Stimulated activated naive CD8-positive, alpha-beta T cell treated with anti-CD3 and anti-CD28 coated beads, Interleukin-15, Interleukin-2, amounts not matched to agents 100 U/mL and 50 U/mL, for 24 hours (primary cell): ENCODE measurements at regions not wholly inside any gene's neighbourhood (a gene's known extent, or its start where the extent isn't known, plus 50 kb on each side); places are given as distances from the start of the nearest gene placed in this dataset.

Experiments used
- ATAC-seq: fragments of 150-1000 bp; cut with Tn5 transposase; one replicate; pipeline ENCODE4 v1.10.0; 2021
- DNase-seq: peaks from one replicate; pipeline ENCODE4 v3.0.0; 2021

DNA sequence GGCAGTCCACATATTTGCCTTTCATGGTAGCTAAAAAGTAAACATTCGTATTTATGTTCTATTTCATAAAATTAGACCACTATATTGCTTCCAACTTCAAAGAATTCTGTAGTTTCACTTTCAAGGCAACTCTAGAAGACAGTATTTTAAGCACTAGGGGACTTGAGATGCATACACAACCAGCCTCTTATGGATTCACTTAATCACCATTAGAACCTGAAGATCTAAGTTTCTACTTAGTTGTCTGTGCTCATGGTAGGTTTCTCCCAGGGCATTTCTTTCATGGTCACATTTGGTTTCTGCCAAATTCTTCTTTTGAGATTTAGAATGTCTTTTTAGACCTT, 209.9 kb upstream of the HCCS start:
- no peak for ATAC-seq
- no peak for DNase-seq

DNA sequence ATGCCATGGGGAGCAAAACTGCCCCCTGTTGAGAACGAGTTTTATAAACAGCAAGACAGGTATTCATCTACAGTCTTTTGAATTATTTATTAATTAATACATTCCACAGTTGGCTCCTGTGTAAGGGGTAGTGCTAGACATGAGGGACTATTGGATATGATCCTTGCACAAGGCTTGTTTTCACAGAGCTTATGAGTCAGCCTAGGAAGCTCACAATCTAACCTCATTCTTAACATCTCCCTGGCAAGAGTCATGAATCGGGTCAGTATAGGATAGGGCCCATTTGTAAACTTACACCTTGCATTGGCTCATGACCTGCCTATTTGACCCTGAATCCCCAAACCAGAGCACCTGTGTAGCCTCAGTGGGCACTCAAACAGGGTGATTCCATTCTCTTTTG, 209.1 kb upstream of the HCCS start:
- DNase-seq (no peak), ATAC-seq (no peak)

DNA sequence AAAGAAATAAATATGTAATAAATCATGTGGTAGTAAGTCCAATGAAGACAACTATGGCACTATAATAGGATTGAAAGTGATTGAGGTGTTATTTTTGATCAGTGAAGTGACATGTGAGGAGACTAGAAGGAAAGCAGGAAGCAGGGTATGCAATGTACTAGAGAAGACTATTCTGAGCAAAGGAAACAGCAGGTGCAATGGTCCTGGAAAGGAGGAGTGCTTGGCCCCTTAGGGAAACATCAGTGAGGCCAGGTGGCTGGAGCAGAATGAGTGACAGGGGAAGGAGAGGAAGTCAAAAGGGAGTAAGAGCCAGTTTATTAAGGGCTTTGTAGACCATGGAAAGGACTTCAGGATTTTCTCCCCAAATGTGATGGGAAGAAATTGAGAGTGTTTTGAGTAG, 207.6 kb upstream of the HCCS start:
- ATAC-seq (no peak), DNase-seq (no peak)

DNA sequence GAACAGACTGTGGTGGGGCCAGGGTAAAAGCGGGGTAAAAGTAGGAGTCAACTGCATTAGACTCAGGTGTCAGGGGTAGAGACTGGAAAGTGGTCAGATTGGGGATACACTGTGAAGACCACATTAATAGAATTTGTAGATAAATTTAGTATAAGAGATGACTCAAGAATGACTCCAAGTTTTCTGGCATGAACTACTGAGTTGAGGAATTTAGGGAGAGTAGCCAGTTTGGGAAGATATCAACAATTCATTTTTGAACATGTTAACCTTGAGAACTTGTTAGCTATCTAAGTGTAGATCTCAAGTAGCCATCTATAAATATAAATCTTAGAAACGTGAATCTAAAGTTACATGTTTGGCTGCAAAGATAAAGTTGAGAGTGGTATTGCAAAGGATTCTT, 206.9 kb upstream of the HCCS start:
- ATAC-seq (no peak), DNase-seq (no peak)

DNA sequence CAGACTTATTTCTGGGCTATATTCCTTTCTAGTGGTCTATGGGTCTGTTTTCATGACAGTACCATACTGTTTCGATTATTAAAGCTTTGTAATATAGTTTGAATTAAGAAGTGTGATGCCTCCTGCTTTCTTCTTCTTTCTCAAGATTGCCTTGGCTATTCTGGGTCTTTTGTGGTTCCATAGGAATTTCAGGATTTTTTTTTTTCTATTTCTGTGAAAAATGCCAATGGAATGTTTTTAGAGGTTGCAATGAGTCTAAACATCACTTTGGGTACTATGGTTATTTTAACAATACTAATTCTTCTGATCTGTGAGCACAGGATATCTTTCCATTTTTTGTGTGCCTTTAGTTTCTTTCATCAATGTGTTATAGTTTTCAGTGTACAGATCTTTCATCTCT, 204.3 kb upstream of the HCCS start:
- DNase-seq = no peak
- no peak for ATAC-seq

DNA sequence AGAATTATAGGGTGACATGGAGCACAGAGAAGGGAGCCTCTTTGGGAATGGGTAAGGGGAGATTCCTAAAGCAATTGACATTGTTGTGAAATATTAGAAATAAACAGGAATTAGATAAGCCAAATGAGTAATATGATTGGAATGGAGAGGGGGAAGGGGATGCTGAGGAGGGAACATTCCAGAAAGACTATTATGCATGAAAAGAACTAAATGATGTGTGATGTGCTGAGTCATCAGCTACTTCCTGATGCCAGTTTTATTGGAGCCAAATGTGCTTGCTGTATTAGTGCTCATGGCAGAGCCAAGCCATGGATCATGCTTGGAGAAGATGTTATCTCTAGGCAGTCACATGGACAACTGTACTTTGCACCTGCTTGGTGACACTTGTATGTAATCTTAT, 189.0 kb upstream of the HCCS start:
- ATAC-seq (no peak), DNase-seq (no peak)

DNA sequence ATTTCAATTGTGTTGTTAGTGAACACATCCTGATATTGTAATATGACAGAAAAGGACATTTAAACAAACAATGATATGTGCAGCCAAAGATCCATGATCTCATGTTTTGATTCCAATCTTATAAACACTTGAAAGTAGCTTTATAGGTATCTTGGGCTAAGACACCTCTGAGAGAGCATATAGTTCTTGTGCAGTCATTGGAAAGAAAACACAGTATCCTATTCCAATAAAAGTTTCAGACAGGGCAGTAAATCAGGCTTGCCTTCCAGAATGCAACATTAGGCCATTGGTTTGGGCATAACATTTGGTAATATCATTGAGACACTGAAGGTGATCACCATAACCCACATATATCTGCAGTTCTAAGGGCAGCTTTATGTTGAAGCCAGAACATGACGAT, 188.3 kb upstream of the HCCS start:
- ATAC-seq = no peak

DNA sequence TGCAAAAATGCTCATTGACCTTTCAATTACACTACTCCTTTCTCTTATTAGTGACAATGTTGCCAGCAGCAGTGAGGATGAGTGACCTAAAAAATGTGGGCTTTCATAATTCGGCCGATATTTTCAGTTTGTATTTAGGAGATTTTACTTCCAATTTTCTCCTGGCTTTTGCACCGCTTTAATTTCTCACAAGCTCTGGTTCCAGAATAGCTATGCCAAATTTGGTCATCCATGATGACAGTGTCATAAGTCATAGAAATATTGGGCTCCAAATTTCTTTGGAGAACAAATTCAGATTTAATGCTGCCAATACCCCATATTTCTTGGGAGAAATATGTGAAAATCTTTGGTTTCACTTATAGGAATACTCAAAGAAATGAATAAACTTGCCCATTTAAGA, 187.7 kb upstream of the HCCS start:
- DNase-seq (no peak), ATAC-seq (no peak)

More for the DNA sequence above, 188.3 kb upstream of the HCCS start:
- DNase-seq = no peak

DNA sequence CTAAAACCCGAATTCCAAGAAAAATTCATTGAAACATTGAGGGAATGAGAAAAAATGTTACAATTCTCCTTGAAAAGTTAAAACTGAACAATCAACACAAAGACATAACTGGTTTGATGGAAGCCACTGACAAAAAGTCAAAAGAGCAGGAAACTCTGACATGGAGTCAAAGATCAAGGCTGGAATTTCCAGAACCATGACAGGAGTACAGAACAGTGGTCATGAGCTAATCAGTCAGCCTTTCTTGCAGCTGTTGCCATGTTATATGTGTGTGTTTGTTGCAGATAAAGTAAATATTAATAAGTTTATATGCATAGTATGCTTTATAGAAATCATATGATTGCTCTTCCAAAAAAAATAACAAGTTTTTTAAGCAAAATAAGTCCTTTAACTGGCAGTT, 184.7 kb upstream of the HCCS start:
- ATAC-seq (no peak), DNase-seq (no peak)

DNA sequence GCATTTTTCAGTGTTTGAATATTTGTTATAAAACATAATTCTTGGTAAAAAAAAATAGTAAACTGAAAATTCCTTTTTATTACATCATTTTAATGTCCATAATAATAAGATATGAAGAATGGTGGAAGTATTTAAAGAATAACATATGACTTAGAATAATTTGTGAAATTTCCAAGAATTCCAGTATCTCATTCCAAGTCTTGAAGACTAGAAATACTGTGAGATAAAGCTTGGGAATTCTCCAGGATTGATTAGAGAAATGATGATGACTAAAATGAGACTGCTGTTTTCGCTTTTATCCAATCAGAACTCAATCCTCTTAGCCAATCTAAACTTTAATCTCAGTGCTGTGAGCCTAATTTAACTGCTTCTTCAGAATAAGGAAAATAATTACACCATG, 184.2 kb upstream of the HCCS start:
- DNase-seq (no peak), ATAC-seq (no peak)

DNA sequence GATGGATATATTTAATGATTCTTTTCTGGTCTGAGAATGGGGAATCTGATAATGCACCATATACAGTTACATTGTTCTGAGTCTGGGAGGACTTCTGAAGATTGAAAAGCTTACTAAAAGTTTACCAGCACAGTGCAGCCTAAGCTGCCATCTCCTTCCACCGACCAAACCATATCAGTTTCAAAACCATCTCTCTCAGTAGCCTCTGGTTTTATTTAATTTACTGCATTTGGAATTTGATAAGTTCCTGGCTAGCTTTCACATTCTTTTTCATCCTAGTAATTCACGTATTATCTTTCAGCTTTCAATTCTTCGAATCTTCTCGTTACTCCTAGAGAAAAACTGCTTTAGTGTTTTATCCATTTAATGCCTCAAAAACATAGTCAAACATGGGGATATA, 181.4 kb upstream of the HCCS start:
- ATAC-seq (no peak), DNase-seq (no peak)

DNA sequence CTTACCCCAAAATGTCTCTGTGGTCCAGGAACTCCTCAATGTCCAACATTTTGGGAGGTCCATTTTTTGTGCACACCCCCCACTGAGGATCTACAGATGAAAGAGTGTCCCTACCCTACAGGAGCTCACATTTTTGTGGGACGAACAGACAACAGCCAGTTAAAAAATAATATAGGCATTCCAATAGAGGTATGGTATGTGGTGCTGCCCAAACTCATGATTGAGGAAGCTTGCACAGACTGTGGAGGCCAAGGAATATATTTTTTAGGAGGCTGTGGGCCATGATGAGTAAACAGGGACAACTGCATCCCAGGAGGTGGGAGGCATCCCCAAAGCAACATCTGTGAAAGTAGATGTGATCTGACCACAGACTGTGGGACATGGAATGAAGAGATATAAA, 181.0 kb upstream of the HCCS start:
- ATAC-seq (no peak), DNase-seq (no peak)

DNA sequence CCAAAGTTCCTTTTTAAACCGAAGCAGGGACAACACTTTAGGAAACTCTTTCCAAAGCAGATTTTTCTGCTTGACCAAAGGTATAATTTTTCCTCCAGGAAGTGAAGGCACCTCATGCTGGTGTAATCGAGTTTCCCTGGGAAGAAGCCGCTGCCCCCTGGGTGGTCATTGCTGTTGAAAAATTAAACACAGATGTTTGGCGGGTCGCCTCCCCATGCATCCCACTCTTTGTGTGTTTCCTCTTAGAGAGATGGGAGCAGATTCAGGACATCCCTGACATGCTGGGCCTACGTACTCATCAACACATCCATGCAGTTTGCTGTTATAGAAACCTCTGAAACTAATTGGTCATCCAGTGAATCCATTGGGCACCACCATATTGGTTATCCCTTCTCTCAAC, 179.2 kb upstream of the HCCS start:
- ATAC-seq = no peak
- DNase-seq = no peak

DNA sequence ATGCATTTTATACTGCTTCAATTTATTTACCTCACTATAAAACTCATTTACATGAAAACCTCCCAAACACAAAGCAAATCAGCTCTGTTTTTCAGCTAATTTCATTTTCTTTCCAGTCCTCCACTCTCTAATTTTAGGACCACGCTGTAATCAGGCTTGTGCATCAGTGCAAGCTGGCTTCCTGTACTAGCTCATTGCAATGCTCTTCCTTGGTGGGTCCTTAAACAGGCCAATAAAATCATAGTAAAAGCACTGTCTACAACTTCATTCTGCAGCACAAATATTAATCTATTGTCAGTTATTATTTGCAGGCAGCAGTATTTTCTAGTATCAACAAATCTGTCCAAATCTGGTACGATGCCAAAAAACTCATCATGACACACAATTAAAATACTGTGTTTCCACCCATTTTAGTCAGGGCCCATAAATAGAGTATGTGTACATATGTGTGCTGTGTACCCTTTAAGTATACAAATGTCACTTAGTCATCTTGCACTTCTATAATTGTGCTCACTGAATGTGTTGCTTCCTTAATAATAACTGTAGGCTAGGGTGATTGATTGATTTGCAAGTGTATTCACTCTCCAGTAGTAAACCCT, 178.2 kb upstream of the HCCS start:
- no peak for DNase-seq
- ATAC-seq = no peak

DNA sequence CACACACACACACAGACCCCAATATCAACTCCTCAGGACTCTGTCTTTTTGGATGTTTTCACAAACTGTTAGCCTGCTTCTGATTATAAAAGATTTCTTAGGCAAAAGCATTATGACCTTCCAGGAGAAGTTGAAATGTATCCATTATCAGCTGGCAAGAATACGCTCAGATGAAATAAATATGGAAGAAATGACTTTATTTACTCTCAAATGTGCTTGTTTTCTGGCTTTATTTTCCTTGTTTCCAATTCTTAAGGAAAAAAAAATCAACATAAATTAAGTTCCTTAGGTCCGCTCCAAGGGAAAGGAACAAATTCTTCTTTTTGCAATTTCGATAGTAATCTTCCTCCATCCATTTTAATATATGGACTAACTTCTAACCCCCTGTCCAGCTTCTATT, 175.6 kb upstream of the HCCS start:
- ATAC-seq (no peak), DNase-seq (no peak)

DNA sequence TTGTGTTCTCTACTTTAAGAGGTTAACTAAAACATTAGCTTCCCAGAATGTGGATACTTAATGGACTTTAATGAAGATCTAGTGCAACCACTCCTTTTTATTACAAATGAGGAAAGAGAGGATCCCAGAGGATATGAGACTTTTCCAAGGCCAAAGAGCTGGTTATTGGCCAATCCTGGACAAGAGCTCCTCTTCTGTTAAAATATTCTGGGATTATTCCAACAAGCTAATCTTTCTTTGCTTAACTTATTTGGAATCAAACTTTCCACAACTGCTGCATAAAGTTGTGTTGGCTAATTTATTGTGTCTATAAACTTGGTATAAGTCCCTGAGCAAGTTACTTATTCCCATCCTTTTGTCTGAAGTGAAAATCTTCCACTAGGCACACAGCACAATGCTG, 174.2 kb upstream of the HCCS start:
- ATAC-seq = no peak

DNA sequence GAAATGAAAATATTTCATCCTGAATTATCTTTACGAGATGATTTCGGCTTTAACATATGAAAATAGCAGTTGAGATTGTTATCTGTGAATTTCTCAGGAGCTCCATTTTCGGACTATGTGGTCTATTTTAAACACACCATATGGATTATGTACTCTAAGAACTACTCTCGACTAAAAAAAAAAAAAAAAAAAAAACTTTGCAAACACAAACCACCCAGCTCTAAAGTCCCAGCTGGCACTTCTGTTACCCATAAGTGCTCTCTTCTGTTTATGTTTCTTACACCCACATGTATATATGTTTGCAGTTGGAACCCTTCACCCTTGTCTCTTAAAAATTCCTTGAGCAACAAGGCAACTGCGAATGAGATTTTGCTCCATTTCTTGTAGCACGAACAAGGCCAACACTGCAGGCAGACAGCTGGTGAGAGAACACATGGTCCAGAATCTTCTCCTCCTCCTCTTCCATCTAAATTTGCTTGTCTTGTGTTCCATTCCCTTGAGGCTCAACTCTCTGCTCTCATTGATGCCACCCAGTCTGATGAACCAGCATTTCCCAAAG, 172.7 kb upstream of the HCCS start:
- DNase-seq (no peak), ATAC-seq (no peak)

More for the DNA sequence above, 174.2 kb upstream of the HCCS start:
- DNase-seq = no peak

DNA sequence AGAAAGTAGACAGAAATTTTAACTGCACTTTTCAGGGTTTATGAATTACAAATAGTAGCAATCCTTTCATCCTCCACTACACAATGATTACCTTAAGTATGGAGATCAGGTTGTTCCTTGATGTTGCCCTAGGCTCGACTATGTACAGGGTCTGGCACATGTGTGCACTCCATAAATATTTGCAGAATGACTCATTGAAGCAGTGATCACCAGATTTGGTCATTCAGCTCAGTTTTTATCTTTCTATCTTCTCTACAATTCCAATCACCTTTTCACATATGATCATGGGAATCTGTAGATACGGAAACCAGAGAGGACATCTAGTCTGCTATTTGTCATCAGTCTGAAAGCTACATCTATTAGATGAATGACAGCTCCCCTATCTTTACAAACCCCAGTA, 171.7 kb upstream of the HCCS start:
- ATAC-seq = no peak
- DNase-seq = no peak

DNA sequence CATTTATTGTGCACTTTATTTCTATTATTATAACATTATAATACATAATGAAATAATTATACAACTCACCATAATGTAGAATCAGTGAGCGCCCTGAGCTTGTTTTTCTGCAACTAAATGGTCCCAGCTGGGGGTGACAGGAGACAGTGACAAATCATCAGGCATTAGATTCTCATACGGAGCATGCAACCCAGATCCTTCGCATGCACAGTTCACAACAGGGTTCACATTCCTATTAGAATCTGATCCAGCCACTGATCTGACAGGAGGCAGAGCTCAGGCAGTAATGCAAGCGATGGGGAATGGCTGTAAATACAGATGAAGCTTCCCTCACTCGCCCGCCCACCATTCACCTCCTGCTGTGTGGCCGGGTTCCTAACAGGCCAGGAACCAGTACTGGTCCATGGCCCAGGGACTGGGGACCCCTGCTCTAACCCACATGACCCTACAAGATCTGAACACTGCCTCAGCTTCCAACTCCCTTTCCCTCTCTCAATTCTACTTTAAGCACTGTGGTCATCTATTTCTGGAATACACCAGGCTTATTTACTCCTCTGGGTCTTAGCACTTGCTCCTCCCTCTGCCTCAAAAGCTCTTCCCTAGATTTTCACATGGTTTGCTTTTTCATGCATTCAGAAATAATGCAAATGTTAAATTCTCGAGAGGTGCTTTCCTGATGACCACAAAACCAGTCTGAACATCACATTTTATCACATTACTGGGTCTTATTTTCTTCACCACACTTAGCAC, 166.8 kb upstream of the HCCS start:
- ATAC-seq (no peak), DNase-seq (no peak)

DNA sequence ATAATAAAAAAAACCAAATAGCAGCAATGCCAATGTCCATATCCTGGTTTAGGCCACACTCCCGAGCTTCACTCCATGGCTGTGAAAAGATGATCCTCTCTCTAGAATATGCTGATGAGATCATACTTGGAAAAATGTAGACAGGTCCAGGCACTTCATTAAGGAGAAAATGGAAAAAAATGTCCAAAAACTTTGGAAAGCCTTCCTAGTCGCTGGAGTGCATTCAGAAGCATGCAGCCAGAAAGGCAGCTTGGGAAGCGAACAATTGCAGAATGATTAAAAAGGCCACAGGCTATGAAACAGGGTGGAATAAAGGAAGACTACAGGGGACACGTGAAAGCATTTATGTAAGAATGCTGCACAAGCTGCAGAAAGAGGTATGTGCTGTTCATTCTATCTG, 165.6 kb upstream of the HCCS start:
- DNase-seq (no peak), ATAC-seq (no peak)

DNA sequence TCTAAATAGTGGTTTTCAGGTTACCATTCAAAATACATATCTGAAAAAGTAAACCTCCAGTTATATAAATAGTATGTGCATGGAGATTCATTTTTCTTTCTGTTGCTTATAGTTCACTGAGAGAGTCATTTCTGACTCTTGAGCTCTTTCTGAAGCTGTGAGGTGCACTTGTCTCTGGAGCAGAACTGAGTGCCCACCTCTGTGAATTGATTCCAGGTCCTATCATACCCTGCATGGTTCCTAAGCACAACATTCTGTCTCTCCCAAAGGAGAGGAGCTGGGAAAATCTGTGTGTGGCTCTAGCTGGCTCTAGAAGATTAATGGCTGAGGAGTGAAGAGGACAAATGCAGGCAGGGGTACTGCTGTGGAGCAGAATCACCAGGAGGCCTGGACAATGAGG, 161.6 kb upstream of the HCCS start:
- DNase-seq (no peak), ATAC-seq (no peak)

DNA sequence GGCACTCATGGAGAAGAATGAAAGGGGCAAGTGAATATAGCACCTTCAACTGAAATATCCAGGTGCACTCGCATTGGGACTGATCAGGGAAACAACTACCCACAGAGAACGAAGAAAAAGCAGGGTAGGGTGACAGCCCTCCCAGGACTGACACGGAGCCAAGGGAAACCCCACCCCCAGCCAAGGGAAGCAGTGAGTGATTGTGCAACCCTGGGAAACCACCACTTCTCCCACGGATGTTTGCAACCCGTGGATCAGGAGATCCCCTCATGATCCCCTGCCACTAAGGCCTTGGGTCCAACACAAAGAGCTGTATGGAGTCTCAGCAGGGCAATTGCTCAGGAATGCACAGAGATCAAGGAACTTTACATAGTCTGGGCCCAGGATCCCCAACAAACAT, 158.5 kb upstream of the HCCS start:
- DNase-seq = no peak
- ATAC-seq = no peak

DNA sequence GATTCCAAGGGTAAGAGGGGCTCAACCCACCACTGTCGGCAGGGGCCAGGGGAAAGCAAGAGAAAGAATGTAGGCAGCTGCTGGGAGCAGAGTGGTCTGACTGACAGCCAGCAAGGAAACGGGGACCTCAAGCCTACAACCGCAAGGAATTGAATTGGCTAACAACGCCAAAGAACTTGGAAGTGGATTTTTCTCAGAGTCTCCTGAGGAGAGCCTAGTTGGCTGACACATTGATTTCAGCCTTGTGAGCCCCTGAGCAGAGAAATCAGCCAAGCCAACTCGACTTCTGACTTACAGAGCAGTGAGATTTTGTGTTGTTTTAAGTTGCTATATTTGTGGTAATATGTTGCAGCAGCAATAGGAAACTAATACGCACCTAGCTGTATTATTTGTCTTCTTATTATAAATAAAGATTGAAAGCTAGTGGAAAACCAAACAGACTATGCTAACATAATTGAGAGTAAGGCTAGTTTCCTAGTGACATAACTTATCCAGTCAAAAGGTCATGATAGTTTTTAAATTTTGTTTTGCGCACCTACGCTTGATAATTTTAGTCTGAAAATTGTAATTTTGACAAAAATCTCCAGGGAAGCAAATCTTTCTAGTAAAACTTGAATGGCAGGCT, 145.8 kb upstream of the HCCS start:
- DNase-seq = no peak
- ATAC-seq = no peak

DNA sequence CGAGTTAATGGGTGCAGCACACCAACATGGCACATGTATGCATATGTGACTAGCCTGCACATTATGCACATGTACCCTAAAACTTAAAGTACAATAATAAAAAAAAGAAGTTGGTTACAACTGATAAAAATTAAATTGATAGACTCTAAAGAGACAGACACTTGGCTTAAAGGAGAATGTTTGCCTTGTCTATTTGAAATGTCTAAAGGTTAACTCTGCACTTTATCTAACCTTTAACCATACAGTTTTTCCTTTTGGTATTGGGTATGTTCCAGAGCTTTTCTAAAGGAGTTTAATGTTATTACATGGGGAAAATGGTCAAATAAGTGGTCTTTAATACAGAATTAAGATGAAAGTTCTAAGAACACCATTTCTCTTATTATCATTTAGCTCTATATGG, 145.1 kb upstream of the HCCS start:
- no peak for ATAC-seq
- DNase-seq = no peak
